ENCODE measurements at regions not wholly inside any gene's neighbourhood (a gene's known extent, or its start where the extent isn't known, plus 50 kb on each side); places are given as distances from the start of the nearest gene placed in this dataset.

GRCh38 chr15:93150910-93151881, 62.2 kb upstream of the RGMA start:
- DNase-seq, result peak; percentile 73 to 85 (median 82)

- DNase-seq, result no peak
Observed at GRCh38 chr15:93146601-93147000, 57.6 kb upstream of the RGMA start.

GRCh38 chr15:93146196-93146595, 57.2 kb upstream of the RGMA start:
- DNase-seq, result no peak

GRCh38 chr15:93144463-93145236, 55.6 kb upstream of the RGMA start:
- DNase-seq, result no peak

- no peak for DNase-seq
Observed at GRCh38 chr15:93143186-93143585, 54.2 kb upstream of the RGMA start.

GRCh38 chr15:93141371-93141794, 52.4 kb upstream of the RGMA start:
- peak in 3 of 4 experiments; percentile 28 to 51 (median 31) for DNase-seq

GRCh38 chr15:93139436-93139835, 50.4 kb upstream of the RGMA start:
- no peak for DNase-seq

- no peak for DNase-seq
Observed at GRCh38 chr15:93138681-93139250, 49.8 kb upstream of the RGMA start.

All from suppressor macrophage (primary cell).